Progenitor cell of endocrine pancreas (in vitro differentiated cells): ENCODE measurements at regions not wholly inside any gene's neighbourhood (a gene's known extent, or its start where the extent isn't known, plus 50 kb on each side); places are given as distances from the start of the nearest gene placed in this dataset.
"Not testable (repeated sequence)": the region's sequence is repeated elsewhere in the genome, so short reads cannot be mapped to it uniquely, and the experiment has no call there.

ENCODE experiments used
- DNase-seq: peaks from one replicate; pipeline ENCODE4 v3.0.0; 2021; ENCODE audit warnings: low spot score; ENCODE audit not compliant: unreplicated experiment
- H3K27ac Mint-ChIP-seq: 2 replicates; pipeline ENCODE4 v1.8.0; 2021; ENCODE audit warnings: mild to moderate bottlenecking, moderate library complexity, mixed read lengths
- H3K27me3 Mint-ChIP-seq: 2 replicates; pipeline ENCODE4 v1.8.0; 2021; ENCODE audit warnings: mixed read lengths
- H3K36me3 Mint-ChIP-seq: 2 replicates; pipeline ENCODE4 v1.8.0; 2022; ENCODE audit warnings: mixed read lengths; ENCODE audit not compliant: insufficient read depth
- H3K4me1 Mint-ChIP-seq: 2 replicates; pipeline ENCODE4 v1.8.0; 2021; ENCODE audit warnings: low read depth, mixed read lengths
- H3K4me3 Mint-ChIP-seq: 2 replicates; pipeline ENCODE4 v1.8.0; 2021; ENCODE audit warnings: low read depth, mild to moderate bottlenecking, moderate library complexity, mixed read lengths
- H3K9me3 Mint-ChIP-seq: 2 replicates; pipeline ENCODE4 v1.8.0; 2021; ENCODE audit warnings: low read depth, mixed read lengths
- TF ChIP-seq, protein P1 (sequence below): fragments of 200-600 bp; sonication (generic); IDR thresholded peaks from one replicate; pipeline ENCODE4 v1.5.0; 2021; ENCODE audit warnings: antibody characterized with exemption, mild to moderate bottlenecking; ENCODE audit not compliant: unreplicated experiment

GRCh38 chr1:195186544-195186943 is 1421.7 kb downstream of the KCNT2 start:
- Mint-ChIP-seq H3K4me3 (no peak overlapping the region), H3K27ac (no peak overlapping the region), H3K27me3 (no peaks in the 10 kb centered on the region), H3K4me1 (peaks cover 10% of the 10 kb centered on the region), H3K9me3 (no peaks in the 10 kb centered on the region), H3K36me3 (no peaks in the 10 kb centered on the region)
- no peak for DNase-seq
- TF ChIP-seq, protein P1, sequence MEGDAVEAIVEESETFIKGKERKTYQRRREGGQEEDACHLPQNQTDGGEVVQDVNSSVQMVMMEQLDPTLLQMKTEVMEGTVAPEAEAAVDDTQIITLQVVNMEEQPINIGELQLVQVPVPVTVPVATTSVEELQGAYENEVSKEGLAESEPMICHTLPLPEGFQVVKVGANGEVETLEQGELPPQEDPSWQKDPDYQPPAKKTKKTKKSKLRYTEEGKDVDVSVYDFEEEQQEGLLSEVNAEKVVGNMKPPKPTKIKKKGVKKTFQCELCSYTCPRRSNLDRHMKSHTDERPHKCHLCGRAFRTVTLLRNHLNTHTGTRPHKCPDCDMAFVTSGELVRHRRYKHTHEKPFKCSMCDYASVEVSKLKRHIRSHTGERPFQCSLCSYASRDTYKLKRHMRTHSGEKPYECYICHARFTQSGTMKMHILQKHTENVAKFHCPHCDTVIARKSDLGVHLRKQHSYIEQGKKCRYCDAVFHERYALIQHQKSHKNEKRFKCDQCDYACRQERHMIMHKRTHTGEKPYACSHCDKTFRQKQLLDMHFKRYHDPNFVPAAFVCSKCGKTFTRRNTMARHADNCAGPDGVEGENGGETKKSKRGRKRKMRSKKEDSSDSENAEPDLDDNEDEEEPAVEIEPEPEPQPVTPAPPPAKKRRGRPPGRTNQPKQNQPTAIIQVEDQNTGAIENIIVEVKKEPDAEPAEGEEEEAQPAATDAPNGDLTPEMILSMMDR = no peak

DNA sequence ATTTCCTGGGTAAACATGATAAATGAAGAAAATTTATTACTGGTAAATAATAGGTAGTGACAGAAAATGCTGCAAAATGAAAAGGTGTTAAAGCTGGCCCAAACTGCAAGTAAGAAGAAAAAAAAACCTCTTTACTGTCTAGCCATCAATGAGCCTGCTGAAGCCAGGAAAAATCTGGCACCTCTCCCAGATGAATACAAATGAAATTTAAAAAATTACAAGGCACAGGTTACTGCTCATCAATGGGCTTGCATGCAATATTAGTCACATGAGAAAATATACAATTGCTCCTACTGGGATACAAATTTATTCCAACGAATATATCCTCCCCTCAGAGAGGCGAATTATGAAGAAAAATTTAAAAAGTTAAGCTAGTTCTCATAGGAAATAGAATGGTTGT is 1422.5 kb downstream of the KCNT2 start:
- Mint-ChIP-seq H3K27ac (no peak overlapping the region), H3K36me3 (no peaks in the 10 kb centered on the region), H3K4me3 (no peak overlapping the region), H3K9me3 (no peaks in the 10 kb centered on the region), H3K27me3 (no peaks in the 10 kb centered on the region), H3K4me1 (peaks cover 10% of the 10 kb centered on the region)
- DNase-seq = no peak
- TF ChIP-seq, protein P1 = no peak

DNA sequence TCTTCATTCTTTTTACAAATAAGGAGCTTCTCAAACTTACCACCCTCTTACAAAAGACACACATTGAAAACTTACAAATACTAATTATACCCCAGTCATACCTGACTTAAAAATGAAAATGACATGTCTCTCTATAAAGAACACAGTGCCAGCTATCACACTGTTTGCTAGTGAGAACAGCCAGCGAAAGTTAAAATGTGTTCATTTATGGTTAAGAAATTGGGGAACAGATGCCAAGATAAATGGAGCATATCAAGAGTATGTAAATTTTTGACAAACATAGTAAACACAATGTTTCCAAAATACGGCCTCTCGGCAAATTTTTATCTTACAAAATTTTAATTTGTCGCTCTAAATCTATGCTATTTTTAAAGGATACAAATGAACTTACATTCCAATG is 1422.9 kb downstream of the KCNT2 start:
- Mint-ChIP-seq H3K27me3 (no peaks in the 10 kb centered on the region), H3K4me3 (no peak overlapping the region), H3K27ac (no peak overlapping the region), H3K36me3 (no peaks in the 10 kb centered on the region), H3K9me3 (no peaks in the 10 kb centered on the region), H3K4me1 (peaks cover 10% of the 10 kb centered on the region)
- no peak for DNase-seq
- TF ChIP-seq, protein P1 = no peak

GRCh38 chr1:195173753-195174152 is 1434.5 kb downstream of the KCNT2 start:
- TF ChIP-seq, protein P1 = no peak
- H3K27ac Mint-ChIP-seq = no peak overlapping the region

DNA sequence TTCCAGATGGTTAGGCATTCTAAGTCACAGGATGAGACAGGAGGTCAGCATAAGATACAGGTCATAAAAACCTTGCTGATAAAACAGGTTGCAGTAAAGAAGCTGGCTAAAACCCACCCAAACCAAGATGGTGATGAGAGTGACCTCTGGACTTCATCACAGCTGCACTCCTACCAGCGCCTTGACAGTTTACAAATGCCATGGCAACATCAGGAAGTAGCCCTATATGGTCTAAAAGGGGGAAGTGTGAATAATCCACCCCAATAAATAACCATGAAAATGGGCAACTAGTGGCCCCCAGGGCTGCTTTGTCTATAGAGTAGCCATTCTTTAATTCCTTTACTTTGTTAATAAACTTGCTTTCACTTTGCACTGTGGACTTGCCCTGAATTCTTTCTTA is 1448.4 kb downstream of the KCNT2 start:
- H3K4me1 Mint-ChIP-seq, H3K27me3 Mint-ChIP-seq, H3K9me3 Mint-ChIP-seq, DNase-seq, H3K27ac Mint-ChIP-seq, H3K4me3 Mint-ChIP-seq, H3K36me3 Mint-ChIP-seq: not testable (repeated sequence)

More at GRCh38 chr1:195173753-195174152, 1434.5 kb downstream of the KCNT2 start:
- DNase-seq = no peak
- Mint-ChIP-seq H3K9me3 (no peaks in the 10 kb centered on the region), H3K4me1 (no peaks in the 10 kb centered on the region), H3K27me3 (no peaks in the 10 kb centered on the region), H3K4me3 (no peak overlapping the region), H3K36me3 (no peaks in the 10 kb centered on the region)

- TF ChIP-seq, protein P1 = no peak
- no peak for DNase-seq
- no peaks in the 10 kb centered on the region for H3K27me3 Mint-ChIP-seq
- no peak overlapping the region for H3K4me3 Mint-ChIP-seq
- no peak overlapping the region for H3K27ac Mint-ChIP-seq
- no peaks in the 10 kb centered on the region for H3K36me3 Mint-ChIP-seq
- no peaks in the 10 kb centered on the region for H3K9me3 Mint-ChIP-seq
- H3K4me1 Mint-ChIP-seq = no peaks in the 10 kb centered on the region
Observed at GRCh38 chr1:195158091-195158490, 1450.1 kb downstream of the KCNT2 start.
